B cell (primary cell): ENCODE measurements at regions not wholly inside any gene's neighbourhood (a gene's known extent, or its start where the extent isn't known, plus 50 kb on each side); places are given as distances from the start of the nearest gene placed in this dataset.

ENCODE experiments used
- ATAC-seq: fragments of 200-7000 bp; cut with Tn5 transposase; one replicate; pipeline ENCODE4 v1.10.0; 2021; ENCODE audit warnings: low read depth, mild to moderate bottlenecking, moderate number of reproducible peaks, moderate library complexity
- CTCF ChIA-PET: fragments of 350-600 bp; sonication (Branson Sonifier 250); formaldehyde crosslinking; loops from one replicate; lab custom pipeline; 2021; ENCODE audit warnings: antibody characterized with exemption, inconsistent platforms; lab: Charles Lee
- POLR2A ChIA-PET: fragments of 350-600 bp; sonication (Branson Sonifier 250); formaldehyde crosslinking; loops from one replicate; lab custom pipeline; 2021; ENCODE audit warnings: antibody characterized with exemption; lab: Charles Lee
- DNase-seq: peaks from one replicate; pipeline ENCODE4 v3.0.0; 2013
- H2AFZ ChIP-seq: 2 replicates; pipeline ENCODE4 v1.6.1; 2012; ENCODE audit warnings: mild to moderate bottlenecking, low read depth, low read length; ENCODE audit not compliant: insufficient read depth, poor library complexity, severe bottlenecking
- H3K27ac ChIP-seq, 2 donors: 1 replicate in 1 of 2; 2 replicates in 1 of 2; pipeline ENCODE4 v1.5.1; 2012 to 2013; ENCODE audit warnings: low read length in 2 of 2, mild to moderate bottlenecking in 2 of 2, moderate library complexity in 1 of 2
- H3K27me3 ChIP-seq, 4 experiments: fragments of 200-600 bp in 1 of 4; sonication (generic) in 1 of 4; replicated peaks in 1 of 4; 1 replicate in 2 of 4; 2 replicates in 2 of 4; pipeline versions ENCODE4 v1.6.1 to v1.7.0; 2013 to 2016; ENCODE audit warnings: low read length in 3 of 4, mild to moderate bottlenecking in 2 of 4, mixed read lengths in 1 of 4, moderate library complexity in 1 of 4; ENCODE audit not compliant: insufficient read depth in 4 of 4, control insufficient read depth in 3 of 4; ENCODE audit errors: control extremely low read depth in 1 of 4
- H3K36me3 ChIP-seq, 2 experiments: replicated peaks in 1 of 2; 1 replicate in 1 of 2; 2 replicates in 1 of 2; pipeline versions ENCODE4 v1.6.1 to v1.7.1; 2013; ENCODE audit warnings: low read length in 1 of 2; ENCODE audit not compliant: insufficient read depth in 2 of 2, control insufficient read depth in 1 of 2; ENCODE audit errors: control extremely low read depth in 1 of 2, extremely low read depth in 1 of 2
- H3K4me1 ChIP-seq, 2 donors: fragments of 200-600 bp in 1 of 2; sonication (generic) in 1 of 2; 1 replicate in 1 of 2; 2 replicates in 1 of 2; pipeline versions ENCODE4 v1.5.1 to v1.6.1; 2013 to 2017; ENCODE audit warnings: low read length in 2 of 2; ENCODE audit not compliant: control insufficient read depth in 2 of 2, insufficient read depth in 2 of 2
- H3K4me2 ChIP-seq: replicated peaks from 2 replicates; pipeline ENCODE3; 2012; ENCODE audit warnings: mild to moderate bottlenecking, low read depth, low read length; ENCODE audit not compliant: poor library complexity, severe bottlenecking
- H3K4me3 ChIP-seq, 5 experiments: fragments of 200-600 bp in 1 of 5; sonication (generic) in 1 of 5; 1 replicate in 3 of 5; 2 replicates in 2 of 5; pipeline versions ENCODE4 v1.5.1 to v1.7.0; 2011 to 2016; ENCODE audit warnings: low read length in 4 of 5, mild to moderate bottlenecking in 4 of 5, low read depth in 2 of 5, control low read depth in 1 of 5, moderate library complexity in 1 of 5; ENCODE audit not compliant: insufficient read depth in 1 of 5; ENCODE audit errors: control extremely low read depth in 1 of 5, extremely low read depth in 1 of 5
- H3K79me2 ChIP-seq: fragments of 200-600 bp; sonication (generic); one replicate; pipeline ENCODE4 v1.6.0; 2016; ENCODE audit warnings: low read length; ENCODE audit not compliant: control insufficient read depth, insufficient read depth
- H3K9ac ChIP-seq: fragments of 200-600 bp; sonication (generic); 2 replicates; pipeline ENCODE4 v1.6.1; 2017; ENCODE audit warnings: mild to moderate bottlenecking, low read length, moderate library complexity
- H3K9me3 ChIP-seq, 3 donors: one replicate each; pipeline versions ENCODE4 v1.6.1 to v1.7.1; 2013; ENCODE audit warnings: low read length in 2 of 3; ENCODE audit not compliant: control insufficient read depth in 2 of 3, insufficient read depth in 1 of 3; ENCODE audit errors: control extremely low read depth in 1 of 3
- H4K20me1 ChIP-seq: 2 replicates; pipeline ENCODE4 v1.6.0; 2012; ENCODE audit warnings: mild to moderate bottlenecking, low read length; ENCODE audit not compliant: insufficient read depth, control insufficient read depth, poor library complexity, severe bottlenecking
- H3K27ac Mint-ChIP-seq: one replicate; pipeline ENCODE4 v1.8.0; 2021; ENCODE audit warnings: mixed read lengths
- H3K27me3 Mint-ChIP-seq: one replicate; pipeline ENCODE4 v1.8.0; 2021; ENCODE audit warnings: mixed read lengths
- H3K4me1 Mint-ChIP-seq: one replicate; pipeline ENCODE4 v1.8.0; 2021; ENCODE audit warnings: mixed read lengths
- H3K4me3 Mint-ChIP-seq: one replicate; pipeline ENCODE4 v1.8.0; 2021; ENCODE audit warnings: mixed read lengths
- H3K9me3 Mint-ChIP-seq: one replicate; pipeline ENCODE4 v1.8.0; 2022; ENCODE audit warnings: mixed read lengths; ENCODE audit not compliant: insufficient read depth
- CTCF ChIP-seq: fragments of 200-600 bp; IDR thresholded peaks from one replicate; pipeline ENCODE4 v1.8.0; 2022; ENCODE audit warnings: antibody characterized with exemption, mild to moderate bottlenecking
- EZH2 ChIP-seq: IDR thresholded peaks from 2 replicates; pipeline ENCODE4 v1.6.1; 2012; ENCODE audit warnings: borderline replicate concordance, low read depth, mild to moderate bottlenecking, moderate library complexity, low read length; ENCODE audit not compliant: insufficient read depth, poor library complexity, severe bottlenecking
- WGBS: methylation state at CpG from one replicate; pipeline ENCODE4 v1.1.5; 2013; ENCODE audit warnings: missing lambda C conversion rate; ENCODE audit not compliant: insufficient coverage; 5-methylcytosine and 5-hydroxymethylcytosine counted together
- intact Hi-C: fragments of 100-400 bp; cut with micrococcal nuclease; formaldehyde crosslinking; loops from one replicate; pipeline ENCODE4 v1.10.0; 2022

- Mint-ChIP-seq H3K4me3 (no peak overlapping the region), H3K27me3 (peaks cover 16% of the 10 kb centered on the region), H3K9me3 (peaks cover 3% of the 10 kb centered on the region), H3K4me1 (no peaks in the 10 kb centered on the region), H3K27ac (no peak overlapping the region)
- Histone ChIP-seq H2AFZ (no peak overlapping the region), H3K9me3 (no peaks in the 10 kb centered on the region), H3K4me1 (no peaks in the 10 kb centered on the region), H3K36me3 (no peaks in the 10 kb centered on the region), H3K4me3 (no peak overlapping the region), H3K79me2 (no peaks in the 10 kb centered on the region), H3K27ac (no peak overlapping the region), H3K27me3 (no peaks in the 10 kb centered on the region), H3K9ac (no peak overlapping the region), H4K20me1 (no peaks in the 10 kb centered on the region), H3K4me2 (no peak overlapping the region)
- ATAC-seq, result no peak
- WGBS, result no CpG with 5 or more reads among the region's 3 CpGs
- intact Hi-C loops, result no loop called here
- POLR2A ChIA-PET, result no interaction called here
- DNase-seq, result no peak
- CTCF ChIA-PET, result no interaction called here
- TF ChIP-seq CTCF, result no peak
- TF ChIP-seq EZH2, result no peak
Observed at GRCh38 chr16:77612596-77612995, 109.7 kb upstream of the NUDT7 start.

GRCh38 chr16:77613095-77613494 is 109.2 kb upstream of the NUDT7 start:
- peaks cover 19% of the 10 kb centered on the region for H3K27me3 Mint-ChIP-seq
- POLR2A ChIA-PET, result no interaction called here
- no peak for ATAC-seq
- no peak overlapping the region for H3K4me3 ChIP-seq
- H3K27ac ChIP-seq, result no peak overlapping the region
- H4K20me1 ChIP-seq, result no peaks in the 10 kb centered on the region
- no peaks in the 10 kb centered on the region for H3K36me3 ChIP-seq
- no peaks in the 10 kb centered on the region for H3K4me1 ChIP-seq
- no peak for DNase-seq
- no peaks in the 10 kb centered on the region for H3K79me2 ChIP-seq
- H3K4me1 Mint-ChIP-seq, result no peaks in the 10 kb centered on the region
- H3K9ac ChIP-seq, result no peak overlapping the region
- intact Hi-C loops, result no loop called here
- CTCF ChIA-PET, result no interaction called here
- H3K4me3 Mint-ChIP-seq, result no peak overlapping the region
- no peaks in the 10 kb centered on the region for H3K9me3 ChIP-seq
- peaks cover 3% of the 10 kb centered on the region for H3K9me3 Mint-ChIP-seq
- H2AFZ ChIP-seq, result no peak overlapping the region
- no peaks in the 10 kb centered on the region for H3K27me3 ChIP-seq
- WGBS, result 67% methylated on average over 1 of the region's 2 CpGs
- H3K4me2 ChIP-seq, result no peak overlapping the region
- no peak overlapping the region for H3K27ac Mint-ChIP-seq
- TF ChIP-seq EZH2 (no peak), CTCF (no peak)
